Esophagus squamous epithelium (tissue), 4 donors: ENCODE measurements at regions not wholly inside any gene's neighbourhood (a gene's known extent, or its start where the extent isn't known, plus 50 kb on each side); places are given as distances from the start of the nearest gene placed in this dataset.

Source experiments
- POLR2A ChIP-seq, 4 donors: fragments of 450-650 bp; IDR thresholded peaks; one replicate each; pipeline ENCODE4 v1.6.1; 2017; ENCODE audit warnings: antibody characterized with exemption in 4 of 4, mild to moderate bottlenecking in 4 of 4, moderate library complexity in 3 of 4
- TF ChIP-seq, protein P1 (sequence below), 6 experiments: fragments of 450-650 bp in 4 of 6; fragments of 200-600 bp in 2 of 6; sonication (generic) in 2 of 6; IDR thresholded peaks; one replicate each; pipeline ENCODE4 v1.5.1; 2016 to 2019; ENCODE audit warnings: antibody characterized with exemption in 6 of 6, mild to moderate bottlenecking in 4 of 6, moderate library complexity in 4 of 6

GRCh38 chr19:28333909-28334308, 879.0 kb downstream of the UQCRFS1 start:
- TF ChIP-seq, protein P1, sequence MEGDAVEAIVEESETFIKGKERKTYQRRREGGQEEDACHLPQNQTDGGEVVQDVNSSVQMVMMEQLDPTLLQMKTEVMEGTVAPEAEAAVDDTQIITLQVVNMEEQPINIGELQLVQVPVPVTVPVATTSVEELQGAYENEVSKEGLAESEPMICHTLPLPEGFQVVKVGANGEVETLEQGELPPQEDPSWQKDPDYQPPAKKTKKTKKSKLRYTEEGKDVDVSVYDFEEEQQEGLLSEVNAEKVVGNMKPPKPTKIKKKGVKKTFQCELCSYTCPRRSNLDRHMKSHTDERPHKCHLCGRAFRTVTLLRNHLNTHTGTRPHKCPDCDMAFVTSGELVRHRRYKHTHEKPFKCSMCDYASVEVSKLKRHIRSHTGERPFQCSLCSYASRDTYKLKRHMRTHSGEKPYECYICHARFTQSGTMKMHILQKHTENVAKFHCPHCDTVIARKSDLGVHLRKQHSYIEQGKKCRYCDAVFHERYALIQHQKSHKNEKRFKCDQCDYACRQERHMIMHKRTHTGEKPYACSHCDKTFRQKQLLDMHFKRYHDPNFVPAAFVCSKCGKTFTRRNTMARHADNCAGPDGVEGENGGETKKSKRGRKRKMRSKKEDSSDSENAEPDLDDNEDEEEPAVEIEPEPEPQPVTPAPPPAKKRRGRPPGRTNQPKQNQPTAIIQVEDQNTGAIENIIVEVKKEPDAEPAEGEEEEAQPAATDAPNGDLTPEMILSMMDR (IDR thresholded peaks at IDR 0.05): no peak
- no peak for TF ChIP-seq POLR2A (IDR thresholded peaks at IDR 0.05)
